HG02759 (cell line): ENCODE measurements at regions not wholly inside any gene's neighbourhood (a gene's known extent, or its start where the extent isn't known, plus 50 kb on each side); places are given as distances from the start of the nearest gene placed in this dataset.
"Not testable (repeated sequence)": the region's sequence is repeated elsewhere in the genome, so short reads cannot be mapped to it uniquely, and the experiment has no call there.

Source experiments
- ATAC-seq: cut with Tn5 transposase; IDR thresholded peaks from one replicate; pipeline ENCODE4 v1.9.1; 2021; ENCODE audit warnings: mild to moderate bottlenecking, moderate library complexity; ENCODE audit not compliant: unreplicated experiment

GRCh38 chr1:58931024-58931423, 147.2 kb upstream of the JUN start:
- ATAC-seq = no peak

- no peak for ATAC-seq
Observed at GRCh38 chr1:58931756-58932155, 147.9 kb upstream of the JUN start.

- no peak for ATAC-seq
Observed at GRCh38 chr1:58932859-58933598, 149.2 kb upstream of the JUN start.

DNA sequence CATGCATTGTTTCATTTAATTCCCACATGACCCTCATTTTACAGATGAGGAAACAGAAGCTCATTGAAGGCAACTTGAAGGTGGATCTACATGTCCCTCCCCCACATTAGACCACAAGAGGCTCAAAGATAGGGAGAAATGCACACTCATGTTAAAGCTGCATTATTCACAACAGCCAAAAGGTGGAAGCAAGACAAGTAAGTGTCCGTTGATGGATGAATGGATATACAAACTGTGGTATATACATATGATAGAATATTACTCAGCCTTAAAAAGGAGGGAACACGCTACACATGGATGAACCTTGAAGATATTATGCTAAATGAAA, 149.7 kb upstream of the JUN start:
- ATAC-seq = no peak

DNA sequence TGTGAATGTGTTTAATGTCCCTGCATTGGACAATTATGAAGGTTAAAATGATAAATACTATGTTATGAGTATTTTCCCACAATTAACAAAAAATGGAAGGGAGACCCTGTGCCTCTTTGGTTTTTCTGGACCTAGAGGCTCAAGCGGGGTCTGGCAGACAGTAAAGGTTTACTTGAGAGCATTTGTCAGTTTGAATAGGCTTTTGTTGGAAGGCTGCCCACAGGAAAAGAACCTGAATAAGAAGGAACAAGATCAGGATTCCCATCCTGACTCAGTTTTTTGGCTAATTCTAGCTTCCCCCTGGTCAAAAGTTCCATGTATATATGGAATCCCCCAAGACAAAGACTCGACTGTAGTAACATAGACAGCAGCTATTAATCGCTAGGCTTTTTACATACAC, 150.9 kb upstream of the JUN start:
- no peak for ATAC-seq

- ATAC-seq = no peak
Observed at GRCh38 chr1:58936973-58937372, 153.1 kb upstream of the JUN start.

GRCh38 chr1:58939146-58939545, 155.3 kb upstream of the JUN start:
- no peak for ATAC-seq

- ATAC-seq = no peak
Observed at GRCh38 chr1:58939666-58940370, 156.0 kb upstream of the JUN start.

DNA sequence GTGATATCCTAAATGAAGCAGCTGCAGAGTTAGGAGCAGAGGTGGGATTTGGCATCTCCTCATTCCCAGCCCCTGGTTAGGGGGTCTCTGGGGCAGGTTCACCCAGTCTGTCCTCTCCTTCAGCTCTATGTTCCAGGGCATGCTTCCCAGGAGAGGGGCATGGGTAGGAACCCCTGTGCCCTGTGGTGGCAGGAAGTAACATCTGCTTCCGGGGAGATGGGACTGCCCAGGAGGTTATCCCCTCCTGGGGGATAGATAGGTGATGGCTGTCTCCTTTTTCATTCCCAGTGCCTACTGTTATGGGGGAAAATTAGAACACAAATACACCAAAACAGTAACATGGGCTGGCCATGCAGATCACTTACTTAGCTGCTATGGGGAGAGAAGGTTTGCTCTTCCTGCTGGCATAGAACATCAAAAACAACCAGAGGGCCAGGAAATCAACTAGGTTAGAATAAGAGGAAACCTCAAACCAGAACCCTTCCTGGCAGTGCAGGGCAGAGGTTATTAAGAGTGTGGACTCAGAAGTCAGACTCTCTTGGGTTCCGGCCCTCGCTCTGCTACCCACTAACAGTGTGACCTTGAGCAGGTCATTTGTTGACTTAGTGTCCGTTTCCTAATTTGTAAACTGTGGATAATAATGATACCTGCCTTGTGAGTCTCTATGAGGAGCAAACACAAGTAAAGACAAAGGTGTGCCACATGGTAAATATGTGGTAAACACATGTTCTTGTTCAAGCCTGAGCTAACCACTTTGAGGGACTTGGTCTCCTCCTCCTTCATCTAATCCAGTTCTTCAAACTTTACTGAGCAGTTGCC, 157.8 kb upstream of the JUN start:
- ATAC-seq = no peak

GRCh38 chr1:58942759-58943191, 158.9 kb upstream of the JUN start:
- no peak for ATAC-seq

- no peak for ATAC-seq
Observed at GRCh38 chr1:58943776-58944175, 159.9 kb upstream of the JUN start.

- ATAC-seq = no peak
Observed at GRCh38 chr1:58944439-58944838, 160.6 kb upstream of the JUN start.

- no peak for ATAC-seq
Observed at GRCh38 chr1:58946390-58946789, 162.5 kb upstream of the JUN start.

- ATAC-seq = no peak
Observed at GRCh38 chr1:58948671-58949070, 164.8 kb upstream of the JUN start.

- ATAC-seq = no peak
Observed at GRCh38 chr1:58949551-58950220, 165.8 kb upstream of the JUN start.

DNA sequence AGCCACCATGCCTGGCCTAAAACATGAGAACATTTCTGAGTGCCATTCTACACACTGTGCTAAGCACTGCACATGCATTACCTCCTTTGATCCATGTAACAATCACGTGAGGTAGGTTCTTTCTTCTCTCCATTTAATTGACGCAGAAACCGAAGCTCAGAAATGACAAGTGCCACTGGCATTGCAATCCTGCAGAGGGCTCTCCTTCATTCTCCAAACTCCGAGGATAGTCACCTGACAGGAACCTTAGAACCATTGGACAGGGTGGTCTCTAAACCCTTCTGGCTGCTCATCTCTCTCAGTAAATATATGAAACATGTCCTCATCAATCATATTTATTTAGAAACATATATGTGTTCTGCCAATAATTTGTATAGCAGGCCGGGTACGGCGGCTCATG, 167.1 kb upstream of the JUN start:
- no peak for ATAC-seq

DNA sequence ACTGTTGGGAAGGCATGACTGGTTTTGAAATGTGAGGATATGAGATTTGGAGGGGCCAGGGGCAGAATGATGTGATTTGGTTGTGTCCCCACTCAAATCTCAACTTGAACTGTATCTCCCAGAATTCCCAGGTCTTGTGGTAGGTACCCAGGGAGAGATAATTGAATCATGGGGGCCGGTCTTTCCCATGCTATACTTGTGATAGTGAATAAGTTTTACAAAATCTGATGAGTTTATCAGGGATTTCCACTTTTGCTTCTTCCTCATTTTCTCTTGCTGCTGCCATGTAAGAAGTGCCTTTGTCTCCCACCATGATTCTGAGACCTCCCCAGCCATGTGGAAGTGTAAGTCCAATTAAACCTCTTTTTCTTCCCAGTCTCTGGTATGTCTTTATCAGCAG, 170.1 kb upstream of the JUN start:
- ATAC-seq = not testable (repeated sequence)

DNA sequence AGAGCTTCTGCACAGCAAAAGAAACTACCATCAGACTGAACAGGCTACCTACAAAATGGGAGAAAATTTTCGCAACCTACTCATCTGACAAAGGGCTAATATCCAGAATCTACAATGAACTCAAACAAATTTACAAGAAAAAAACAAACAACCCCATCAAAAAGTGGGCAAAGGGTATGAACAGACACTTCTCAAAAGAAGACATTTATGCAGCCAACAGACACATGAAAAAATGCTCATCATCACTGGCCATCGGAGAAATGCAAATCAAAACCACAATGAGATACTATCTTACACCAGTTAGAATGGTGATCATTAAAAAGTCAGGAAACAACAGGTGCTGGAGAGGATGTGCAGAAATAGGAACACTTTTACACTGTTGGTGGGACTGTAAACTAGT, 179.4 kb upstream of the JUN start:
- not testable (repeated sequence) for ATAC-seq

- no peak for ATAC-seq
Observed at GRCh38 chr1:58964428-58964827, 180.6 kb upstream of the JUN start.

- ATAC-seq = no peak
Observed at GRCh38 chr1:58964880-58965279, 181.0 kb upstream of the JUN start.
